HEK293T (cell line): ENCODE measurements at regions not wholly inside any gene's neighbourhood (a gene's known extent, or its start where the extent isn't known, plus 50 kb on each side); places are given as distances from the start of the nearest gene placed in this dataset.

ENCODE experiments used
- ELF4 ChIP-seq: fragments of 450-650 bp; IDR thresholded peaks from 2 replicates; pipeline ENCODE4 v1.6.1; 2017; ENCODE audit warnings: antibody characterized with exemption
- FOXK2 ChIP-seq: fragments of 450-650 bp; IDR thresholded peaks from 2 replicates; pipeline ENCODE4 v1.6.1; 2016; ENCODE audit warnings: mild to moderate bottlenecking
- FOXM1 ChIP-seq: fragments of 450-650 bp; IDR thresholded peaks from 2 replicates; pipeline ENCODE4 v1.6.1; 2017; ENCODE audit warnings: mild to moderate bottlenecking, borderline replicate concordance
- L3MBTL2 ChIP-seq: fragments of 450-650 bp; conservative IDR thresholded peaks from 2 replicates; pipeline ENCODE4 v1.6.1; 2016; ENCODE audit warnings: mild to moderate bottlenecking
- NFRKB ChIP-seq: fragments of 450-650 bp; IDR thresholded peaks from 2 replicates; pipeline ENCODE4 v1.6.1; 2016; ENCODE audit warnings: mild to moderate bottlenecking, moderate library complexity
- PKNOX1 ChIP-seq: fragments of 450-650 bp; IDR thresholded peaks from 2 replicates; pipeline ENCODE4 v1.6.1; 2016
- TARDBP ChIP-seq: fragments of 450-650 bp; IDR thresholded peaks from 2 replicates; pipeline ENCODE4 v1.6.1; 2016

GRCh38 chr5:85453026-85453349, 1068.3 kb upstream of the EDIL3 start:
- TF ChIP-seq PKNOX1 = no peak
- TF ChIP-seq FOXM1 = no peak
- TF ChIP-seq ELF4 = no peak
- no peak for TF ChIP-seq L3MBTL2
- no peak for TF ChIP-seq FOXK2
- TF ChIP-seq TARDBP = no peak
- no peak for TF ChIP-seq NFRKB
